Neural progenitor cell (in vitro differentiated cells): ENCODE measurements at regions not wholly inside any gene's neighbourhood (a gene's known extent, or its start where the extent isn't known, plus 50 kb on each side); places are given as distances from the start of the nearest gene placed in this dataset.

Experiments used
- DNase-seq: peaks from one replicate; pipeline ENCODE4 v3.0.0-alpha.2; 2016; ENCODE audit warnings: low spot score
- H2AFZ ChIP-seq: fragments of 200-600 bp; sonication (generic); replicated peaks from 2 replicates; pipeline ENCODE4 v1.6.1; 2016; ENCODE audit warnings: antibody characterized with exemption
- H3F3A ChIP-seq: fragments of 200-600 bp; sonication (generic); 2 replicates; pipeline ENCODE4 v1.6.1; 2016; ENCODE audit warnings: antibody characterized with exemption, low read depth
- H3K27ac ChIP-seq: fragments of 200-600 bp; sonication (generic); 2 replicates; pipeline ENCODE4 v1.5.1; 2016; ENCODE audit warnings: mild to moderate bottlenecking
- H3K27me3 ChIP-seq: fragments of 200-600 bp; sonication (generic); 2 replicates; pipeline ENCODE4 v1.6.1; 2016; ENCODE audit warnings: mild to moderate bottlenecking, moderate library complexity
- H3K36me3 ChIP-seq: fragments of 200-600 bp; sonication (generic); 2 replicates; pipeline ENCODE4 v1.5.1; 2016
- H3K4me1 ChIP-seq: fragments of 200-600 bp; sonication (generic); 2 replicates; pipeline ENCODE4 v1.6.1; 2016; ENCODE audit warnings: mixed run types
- H3K4me2 ChIP-seq: fragments of 200-600 bp; sonication (generic); 2 replicates; pipeline ENCODE4 v1.6.1; 2016
- H3K4me3 ChIP-seq: fragments of 200-600 bp; sonication (generic); 2 replicates; pipeline ENCODE4 v1.5.1; 2016
- H3K79me2 ChIP-seq: fragments of 200-600 bp; sonication (generic); 2 replicates; pipeline ENCODE4 v1.6.1; 2016; ENCODE audit warnings: low read depth
- H3K9ac ChIP-seq: fragments of 200-600 bp; sonication (generic); 2 replicates; pipeline ENCODE4 v1.6.1; 2016
- H3K9me3 ChIP-seq: fragments of 200-600 bp; sonication (generic); 2 replicates; pipeline ENCODE4 v1.5.1; 2016; ENCODE audit warnings: low read depth
- H4K20me1 ChIP-seq: fragments of 200-600 bp; sonication (generic); 2 replicates; pipeline ENCODE4 v1.6.1; 2016; ENCODE audit warnings: low read depth
- H3K27ac Mint-ChIP-seq: 3 replicates; pipeline ENCODE4 v1.8.0; 2021; ENCODE audit warnings: mixed read lengths
- H3K27me3 Mint-ChIP-seq: 2 replicates; pipeline ENCODE4 v1.8.0; 2022; ENCODE audit warnings: low read depth, mild to moderate bottlenecking, inconsistent platforms, moderate library complexity, mixed read lengths; ENCODE audit not compliant: insufficient read depth
- H3K36me3 Mint-ChIP-seq: 3 replicates; pipeline ENCODE4 v1.8.0; 2021; ENCODE audit warnings: mixed read lengths
- H3K4me1 Mint-ChIP-seq: 3 replicates; pipeline ENCODE4 v1.8.0; 2021; ENCODE audit warnings: mixed read lengths
- H3K4me3 Mint-ChIP-seq: 3 replicates; pipeline ENCODE4 v1.8.0; 2021; ENCODE audit warnings: mild to moderate bottlenecking, moderate library complexity, mixed read lengths
- H3K9me3 Mint-ChIP-seq: 3 replicates; pipeline ENCODE4 v1.8.0; 2020; ENCODE audit warnings: mixed read lengths
- CTCF ChIP-seq: fragments of 200-600 bp; sonication (generic); IDR thresholded peaks from 2 replicates; pipeline ENCODE4 v1.5.1; 2017; ENCODE audit warnings: antibody characterized with exemption, mild to moderate bottlenecking
- EZH2 ChIP-seq: fragments of 200-600 bp; sonication (generic); IDR thresholded peaks from 2 replicates; pipeline ENCODE4 v1.6.1; 2017; ENCODE audit warnings: antibody characterized with exemption, mild to moderate bottlenecking, moderate library complexity
- EZH2phosphoT487 ChIP-seq: fragments of 200-600 bp; sonication (generic); IDR thresholded peaks from 2 replicates; pipeline ENCODE4 v1.6.1; 2017; ENCODE audit warnings: antibody characterized with exemption

- H3K27me3 ChIP-seq = no peaks in the 10 kb centered on the region
- no peaks in the 10 kb centered on the region for H3K79me2 ChIP-seq
- peaks cover 32% of the 10 kb centered on the region for H3K9me3 Mint-ChIP-seq
- peaks cover 13% of the 10 kb centered on the region for H3K4me1 Mint-ChIP-seq
- H3K4me2 ChIP-seq = no peak overlapping the region
- peaks cover 10% of the 10 kb centered on the region for H3K4me1 ChIP-seq
- H2AFZ ChIP-seq = no peak overlapping the region
- no peak overlapping the region for H3K4me3 Mint-ChIP-seq
- no peak overlapping the region for H3K27ac Mint-ChIP-seq
- H3K9ac ChIP-seq = no peak overlapping the region
- no peaks in the 10 kb centered on the region for H3K36me3 ChIP-seq
- no peaks in the 10 kb centered on the region for H4K20me1 ChIP-seq
- DNase-seq = no peak
- H3K27ac ChIP-seq = no peak overlapping the region
- H3K27me3 Mint-ChIP-seq = peaks cover 2% of the 10 kb centered on the region
- no peak overlapping the region for H3K4me3 ChIP-seq
- H3F3A ChIP-seq = no peaks in the 10 kb centered on the region
- H3K36me3 Mint-ChIP-seq = no peaks in the 10 kb centered on the region
- H3K9me3 ChIP-seq = no peaks in the 10 kb centered on the region
- TF ChIP-seq EZH2 (no peak), EZH2phosphoT487 (no peak)
Observed at GRCh38 chr6:103879800-103880199, 979.9 kb downstream of the HACE1 start.

GRCh38 chr6:103875221-103875620, 984.5 kb downstream of the HACE1 start:
- Histone ChIP-seq H3K27me3 (no peaks in the 10 kb centered on the region), H3F3A (no peaks in the 10 kb centered on the region), H3K4me2 (no peak overlapping the region), H3K9me3 (no peaks in the 10 kb centered on the region), H3K36me3 (no peaks in the 10 kb centered on the region), H3K79me2 (no peaks in the 10 kb centered on the region), H3K4me1 (peaks cover 37% of the 10 kb centered on the region), H4K20me1 (no peaks in the 10 kb centered on the region), H3K9ac (no peak overlapping the region), H2AFZ (no peak overlapping the region), H3K27ac (no peak overlapping the region), H3K4me3 (no peak overlapping the region)
- H3K27ac Mint-ChIP-seq = no peak overlapping the region
- peaks cover 22% of the 10 kb centered on the region for H3K9me3 Mint-ChIP-seq
- no peak overlapping the region for H3K4me3 Mint-ChIP-seq
- H3K27me3 Mint-ChIP-seq = peaks cover 2% of the 10 kb centered on the region
- TF ChIP-seq EZH2 (no peak), CTCF (no peak)
- H3K36me3 Mint-ChIP-seq = no peaks in the 10 kb centered on the region
- no peak for DNase-seq
- peaks cover 37% of the 10 kb centered on the region for H3K4me1 Mint-ChIP-seq

GRCh38 chr6:103874575-103874974, 985.1 kb downstream of the HACE1 start:
- DNase-seq = no peak
- Histone ChIP-seq H3K4me2 (no peak overlapping the region), H3K27ac (peak overlapping the region; percentile 2), H4K20me1 (no peaks in the 10 kb centered on the region), H3K9ac (no peak overlapping the region), H3K4me1 (peaks cover 37% of the 10 kb centered on the region), H3K27me3 (no peaks in the 10 kb centered on the region), H3F3A (no peaks in the 10 kb centered on the region), H3K79me2 (no peaks in the 10 kb centered on the region), H2AFZ (no peak overlapping the region), H3K9me3 (no peaks in the 10 kb centered on the region), H3K36me3 (no peaks in the 10 kb centered on the region), H3K4me3 (no peak overlapping the region)
- H3K4me3 Mint-ChIP-seq = no peak overlapping the region
- no peaks in the 10 kb centered on the region for H3K36me3 Mint-ChIP-seq
- peaks cover 16% of the 10 kb centered on the region for H3K9me3 Mint-ChIP-seq
- TF ChIP-seq EZH2 (no peak), CTCF (no peak), EZH2phosphoT487 (no peak)
- H3K4me1 Mint-ChIP-seq = peaks cover 37% of the 10 kb centered on the region
- peaks cover 2% of the 10 kb centered on the region for H3K27me3 Mint-ChIP-seq
- peak overlapping the region; percentile 11 for H3K27ac Mint-ChIP-seq

- no peaks in the 10 kb centered on the region for H4K20me1 ChIP-seq
- H3K79me2 ChIP-seq = no peaks in the 10 kb centered on the region
- Mint-ChIP-seq H3K36me3 (no peaks in the 10 kb centered on the region), H3K4me3 (no peak overlapping the region), H3K27ac (peak overlapping the region; percentile 83), H3K27me3 (peaks cover 4% of the 10 kb centered on the region), H3K9me3 (peaks cover 10% of the 10 kb centered on the region), H3K4me1 (peaks cover 37% of the 10 kb centered on the region)
- H3K9me3 ChIP-seq = no peaks in the 10 kb centered on the region
- DNase-seq = peak; percentile 69
- H3K27me3 ChIP-seq = no peaks in the 10 kb centered on the region
- H3K4me2 ChIP-seq = peak overlapping the region; percentile 67
- no peak overlapping the region for H3K9ac ChIP-seq
- H3K4me1 ChIP-seq = peaks cover 37% of the 10 kb centered on the region
- H3K36me3 ChIP-seq = no peaks in the 10 kb centered on the region
- H3K27ac ChIP-seq = peak overlapping the region; percentile 16
- H2AFZ ChIP-seq = no peak overlapping the region
- TF ChIP-seq EZH2phosphoT487 (no peak), EZH2 (no peak), CTCF (no peak)
- H3F3A ChIP-seq = no peaks in the 10 kb centered on the region
- H3K4me3 ChIP-seq = peak overlapping the region; percentile 16
Observed at GRCh38 chr6:103872678-103873077, 987.0 kb downstream of the HACE1 start.
